Upper lobe of left lung (tissue), 4 donors: ENCODE measurements at regions not wholly inside any gene's neighbourhood (a gene's known extent, or its start where the extent isn't known, plus 50 kb on each side); places are given as distances from the start of the nearest gene placed in this dataset.

Experiments
- POLR2A ChIP-seq, 4 donors: fragments of 450-650 bp; IDR thresholded peaks; one replicate each; pipeline ENCODE4 v1.5.1; 2016 to 2017; ENCODE audit warnings: antibody characterized with exemption in 4 of 4, mild to moderate bottlenecking in 2 of 4
- POLR2AphosphoS5 ChIP-seq, 2 donors: sonication (generic); formaldehyde crosslinking; IDR thresholded peaks; one replicate each; pipeline ENCODE4 v1.5.1; 2017; ENCODE audit warnings: antibody characterized with exemption in 2 of 2
- TF ChIP-seq, protein P1 (sequence below), 6 experiments: fragments of 450-650 bp in 4 of 6; fragments of 200-600 bp in 2 of 6; sonication (generic) in 2 of 6; IDR thresholded peaks; one replicate each; pipeline ENCODE4 v1.5.1; 2016 to 2019; ENCODE audit warnings: antibody characterized with exemption in 6 of 6

DNA sequence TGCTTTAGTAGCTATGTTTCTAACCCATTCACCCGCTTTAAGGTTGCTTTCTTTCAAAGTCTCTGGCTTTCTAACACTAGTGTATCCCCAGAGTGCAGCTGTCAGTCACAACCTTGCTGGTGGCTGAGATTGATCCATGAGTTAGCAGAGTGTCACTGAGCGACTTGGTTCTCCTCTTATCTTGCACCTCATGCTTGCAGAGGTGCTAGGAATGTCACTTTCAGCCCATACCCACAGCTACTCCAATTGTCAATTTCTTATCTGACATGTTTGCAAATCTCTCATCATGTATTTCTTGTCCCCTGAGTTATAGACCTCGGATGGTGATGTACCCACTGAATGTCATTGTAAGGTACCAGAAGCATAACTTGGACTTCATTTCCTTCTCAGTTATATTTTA, 1110.2 kb downstream of the GALC start:
- TF ChIP-seq POLR2A (IDR thresholded peaks at IDR 0.05) (no peak), POLR2AphosphoS5 (IDR thresholded peaks at IDR 0.05) (no peak)
- TF ChIP-seq, protein P1, sequence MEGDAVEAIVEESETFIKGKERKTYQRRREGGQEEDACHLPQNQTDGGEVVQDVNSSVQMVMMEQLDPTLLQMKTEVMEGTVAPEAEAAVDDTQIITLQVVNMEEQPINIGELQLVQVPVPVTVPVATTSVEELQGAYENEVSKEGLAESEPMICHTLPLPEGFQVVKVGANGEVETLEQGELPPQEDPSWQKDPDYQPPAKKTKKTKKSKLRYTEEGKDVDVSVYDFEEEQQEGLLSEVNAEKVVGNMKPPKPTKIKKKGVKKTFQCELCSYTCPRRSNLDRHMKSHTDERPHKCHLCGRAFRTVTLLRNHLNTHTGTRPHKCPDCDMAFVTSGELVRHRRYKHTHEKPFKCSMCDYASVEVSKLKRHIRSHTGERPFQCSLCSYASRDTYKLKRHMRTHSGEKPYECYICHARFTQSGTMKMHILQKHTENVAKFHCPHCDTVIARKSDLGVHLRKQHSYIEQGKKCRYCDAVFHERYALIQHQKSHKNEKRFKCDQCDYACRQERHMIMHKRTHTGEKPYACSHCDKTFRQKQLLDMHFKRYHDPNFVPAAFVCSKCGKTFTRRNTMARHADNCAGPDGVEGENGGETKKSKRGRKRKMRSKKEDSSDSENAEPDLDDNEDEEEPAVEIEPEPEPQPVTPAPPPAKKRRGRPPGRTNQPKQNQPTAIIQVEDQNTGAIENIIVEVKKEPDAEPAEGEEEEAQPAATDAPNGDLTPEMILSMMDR (IDR thresholded peaks at IDR 0.05): no peak
